KOPT-K1 (cell line): ENCODE measurements at regions not wholly inside any gene's neighbourhood (a gene's known extent, or its start where the extent isn't known, plus 50 kb on each side); places are given as distances from the start of the nearest gene placed in this dataset.

Experiments
- H3K27ac ChIP-seq: fragments of 200-600 bp; sonication (generic); 2 replicates; pipeline ENCODE4 v1.5.1; 2016; ENCODE audit warnings: antibody characterized with exemption, mild to moderate bottlenecking, low read depth, low read length; ENCODE audit not compliant: poor library complexity, severe bottlenecking
- H3K36me3 ChIP-seq: fragments of 200-600 bp; sonication (generic); 2 replicates; pipeline ENCODE4 v1.5.1; 2017; ENCODE audit warnings: antibody characterized with exemption, mild to moderate bottlenecking, low read length, moderate library complexity; ENCODE audit not compliant: insufficient read depth
- H3K9me3 ChIP-seq: fragments of 200-600 bp; sonication (generic); 2 replicates; pipeline ENCODE4 v1.5.1; 2017; ENCODE audit warnings: antibody characterized with exemption, low read length, mild to moderate bottlenecking; ENCODE audit not compliant: insufficient read depth, poor library complexity, severe bottlenecking

GRCh38 chr15:87523516-87523915, 733.0 kb downstream of the NTRK3 start:
- H3K9me3 ChIP-seq: no peaks in the 10 kb centered on the region
- no peak overlapping the region for H3K27ac ChIP-seq
- H3K36me3 ChIP-seq: no peaks in the 10 kb centered on the region

- H3K27ac ChIP-seq: no peak overlapping the region
- H3K9me3 ChIP-seq: no peaks in the 10 kb centered on the region
- H3K36me3 ChIP-seq: no peaks in the 10 kb centered on the region
These were observed 733.5 kb downstream of the NTRK3 start for GRCh38 chr15:87522997-87523396.

- no peak overlapping the region for H3K27ac ChIP-seq
- no peaks in the 10 kb centered on the region for H3K9me3 ChIP-seq
- no peaks in the 10 kb centered on the region for H3K36me3 ChIP-seq
These were observed 737.6 kb downstream of the NTRK3 start for GRCh38 chr15:87518957-87519356.

GRCh38 chr15:87508086-87508485, 748.5 kb downstream of the NTRK3 start:
- Histone ChIP-seq H3K27ac (no peak overlapping the region), H3K36me3 (no peaks in the 10 kb centered on the region), H3K9me3 (no peaks in the 10 kb centered on the region)

GRCh38 chr15:87502173-87502572, 754.4 kb downstream of the NTRK3 start:
- Histone ChIP-seq H3K9me3 (no peaks in the 10 kb centered on the region), H3K36me3 (no peaks in the 10 kb centered on the region)

GRCh38 chr15:87500240-87500639, 756.3 kb downstream of the NTRK3 start:
- no peaks in the 10 kb centered on the region for H3K9me3 ChIP-seq
- no peak overlapping the region for H3K27ac ChIP-seq
- no peaks in the 10 kb centered on the region for H3K36me3 ChIP-seq

More at GRCh38 chr15:87502173-87502572, 754.4 kb downstream of the NTRK3 start:
- no peak overlapping the region for H3K27ac ChIP-seq

- H3K9me3 ChIP-seq: no peaks in the 10 kb centered on the region
- H3K36me3 ChIP-seq: no peaks in the 10 kb centered on the region
- no peak overlapping the region for H3K27ac ChIP-seq
These were observed 758.0 kb downstream of the NTRK3 start for GRCh38 chr15:87498560-87498959.

GRCh38 chr15:87496795-87497194, 759.7 kb downstream of the NTRK3 start:
- Histone ChIP-seq H3K9me3 (no peaks in the 10 kb centered on the region), H3K27ac (no peak overlapping the region), H3K36me3 (no peaks in the 10 kb centered on the region)

- Histone ChIP-seq H3K36me3 (no peaks in the 10 kb centered on the region), H3K27ac (no peak overlapping the region), H3K9me3 (no peaks in the 10 kb centered on the region)
These were observed 760.4 kb downstream of the NTRK3 start for GRCh38 chr15:87496109-87496508.

- Histone ChIP-seq H3K27ac (no peak overlapping the region), H3K36me3 (no peaks in the 10 kb centered on the region), H3K9me3 (no peaks in the 10 kb centered on the region)
These were observed 762.7 kb downstream of the NTRK3 start for GRCh38 chr15:87493803-87494202.

GRCh38 chr15:87492321-87492720, 764.2 kb downstream of the NTRK3 start:
- no peaks in the 10 kb centered on the region for H3K36me3 ChIP-seq
- no peak overlapping the region for H3K27ac ChIP-seq
- no peaks in the 10 kb centered on the region for H3K9me3 ChIP-seq

GRCh38 chr15:87490666-87491065, 765.9 kb downstream of the NTRK3 start:
- H3K9me3 ChIP-seq: no peaks in the 10 kb centered on the region

GRCh38 chr15:87489902-87490665, 766.5 kb downstream of the NTRK3 start:
- H3K9me3 ChIP-seq: no peaks in the 10 kb centered on the region
- no peaks in the 10 kb centered on the region for H3K36me3 ChIP-seq
- H3K27ac ChIP-seq: no peak overlapping the region

More at GRCh38 chr15:87490666-87491065, 765.9 kb downstream of the NTRK3 start:
- Histone ChIP-seq H3K27ac (no peak overlapping the region), H3K36me3 (no peaks in the 10 kb centered on the region)

GRCh38 chr15:87489456-87489855, 767.1 kb downstream of the NTRK3 start:
- Histone ChIP-seq H3K27ac (no peak overlapping the region), H3K9me3 (no peaks in the 10 kb centered on the region)

GRCh38 chr15:87487484-87487883, 769.1 kb downstream of the NTRK3 start:
- H3K27ac ChIP-seq: no peak overlapping the region
- no peaks in the 10 kb centered on the region for H3K36me3 ChIP-seq
- H3K9me3 ChIP-seq: no peaks in the 10 kb centered on the region

More at GRCh38 chr15:87489456-87489855, 767.1 kb downstream of the NTRK3 start:
- no peaks in the 10 kb centered on the region for H3K36me3 ChIP-seq

GRCh38 chr15:87483468-87483867, 773.1 kb downstream of the NTRK3 start:
- Histone ChIP-seq H3K9me3 (no peaks in the 10 kb centered on the region), H3K36me3 (no peaks in the 10 kb centered on the region), H3K27ac (no peak overlapping the region)
